ENCODE measurements at regions not wholly inside any gene's neighbourhood (a gene's known extent, or its start where the extent isn't known, plus 50 kb on each side); places are given as distances from the start of the nearest gene placed in this dataset.

GRCh38 chr4:20480165-20480947 lies 219.9 kb upstream of the PACRGL start:
- Histone ChIP-seq H3K27me3 (ENCODE audit: control insufficient read depth, insufficient read depth, low read length) (no peaks in the 10 kb centered on the region), H3K36me3 (replicated peaks; ENCODE audit: control insufficient read depth, insufficient read depth, low read length) (no peaks in the 10 kb centered on the region), H3K4me3 (ENCODE audit: insufficient read depth, low read depth, low read length) (no peak overlapping the region)
- no peak for DNase-seq

- no peak overlapping the region for H3K4me3 ChIP-seq (ENCODE audit: insufficient read depth, low read depth, low read length)
- DNase-seq, result no peak
- H3K27me3 ChIP-seq (ENCODE audit: control insufficient read depth, insufficient read depth, low read length), result no peaks in the 10 kb centered on the region
- H3K36me3 ChIP-seq (replicated peaks; ENCODE audit: control insufficient read depth, insufficient read depth, low read length), result no peaks in the 10 kb centered on the region
These were observed 216.8 kb upstream of the PACRGL start for GRCh38 chr4:20483416-20483815.

- Histone ChIP-seq H3K4me3 (ENCODE audit: insufficient read depth, low read depth, low read length) (no peak overlapping the region), H3K36me3 (replicated peaks; ENCODE audit: control insufficient read depth, insufficient read depth, low read length) (no peaks in the 10 kb centered on the region), H3K27me3 (ENCODE audit: control insufficient read depth, insufficient read depth, low read length) (no peaks in the 10 kb centered on the region)
- no peak for DNase-seq
These were observed 213.8 kb upstream of the PACRGL start for GRCh38 chr4:20486433-20486832.

GRCh38 chr4:20487446-20487845 lies 212.8 kb upstream of the PACRGL start:
- no peaks in the 10 kb centered on the region for H3K27me3 ChIP-seq (ENCODE audit: control insufficient read depth, insufficient read depth, low read length)
- H3K36me3 ChIP-seq (replicated peaks; ENCODE audit: control insufficient read depth, insufficient read depth, low read length), result no peaks in the 10 kb centered on the region
- no peak overlapping the region for H3K4me3 ChIP-seq (ENCODE audit: insufficient read depth, low read depth, low read length)
- DNase-seq, result no peak

GRCh38 chr4:20487852-20488251 lies 212.4 kb upstream of the PACRGL start:
- no peak for DNase-seq
- H3K36me3 ChIP-seq (replicated peaks; ENCODE audit: control insufficient read depth, insufficient read depth, low read length), result no peaks in the 10 kb centered on the region
- no peaks in the 10 kb centered on the region for H3K27me3 ChIP-seq (ENCODE audit: control insufficient read depth, insufficient read depth, low read length)
- H3K4me3 ChIP-seq (ENCODE audit: insufficient read depth, low read depth, low read length), result no peak overlapping the region

- peak; percentile 8 for DNase-seq
- Histone ChIP-seq H3K36me3 (replicated peaks; ENCODE audit: control insufficient read depth, insufficient read depth, low read length) (no peaks in the 10 kb centered on the region), H3K27me3 (ENCODE audit: control insufficient read depth, insufficient read depth, low read length) (no peaks in the 10 kb centered on the region), H3K4me3 (ENCODE audit: insufficient read depth, low read depth, low read length) (no peak overlapping the region)
These were observed 209.5 kb upstream of the PACRGL start for GRCh38 chr4:20490734-20491133.

GRCh38 chr4:20493761-20494353 lies 206.4 kb upstream of the PACRGL start:
- no peak for DNase-seq
- no peaks in the 10 kb centered on the region for H3K27me3 ChIP-seq (ENCODE audit: control insufficient read depth, insufficient read depth, low read length)
- H3K4me3 ChIP-seq (ENCODE audit: insufficient read depth, low read depth, low read length), result no peak overlapping the region
- H3K36me3 ChIP-seq (replicated peaks; ENCODE audit: control insufficient read depth, insufficient read depth, low read length), result no peaks in the 10 kb centered on the region

GRCh38 chr4:20496068-20496467 lies 204.2 kb upstream of the PACRGL start:
- H3K36me3 ChIP-seq (replicated peaks; ENCODE audit: control insufficient read depth, insufficient read depth, low read length), result no peaks in the 10 kb centered on the region
- DNase-seq, result no peak
- no peaks in the 10 kb centered on the region for H3K27me3 ChIP-seq (ENCODE audit: control insufficient read depth, insufficient read depth, low read length)
- no peak overlapping the region for H3K4me3 ChIP-seq (ENCODE audit: insufficient read depth, low read depth, low read length)

- H3K36me3 ChIP-seq (replicated peaks; ENCODE audit: control insufficient read depth, insufficient read depth, low read length), result no peaks in the 10 kb centered on the region
- no peaks in the 10 kb centered on the region for H3K27me3 ChIP-seq (ENCODE audit: control insufficient read depth, insufficient read depth, low read length)
- DNase-seq, result no peak
- H3K4me3 ChIP-seq (ENCODE audit: insufficient read depth, low read depth, low read length), result no peak overlapping the region
These were observed 196.1 kb upstream of the PACRGL start for GRCh38 chr4:20504146-20504545.

GRCh38 chr4:20505927-20506326 lies 194.3 kb upstream of the PACRGL start:
- no peak for DNase-seq
- H3K27me3 ChIP-seq (ENCODE audit: control insufficient read depth, insufficient read depth, low read length), result no peaks in the 10 kb centered on the region
- no peaks in the 10 kb centered on the region for H3K36me3 ChIP-seq (replicated peaks; ENCODE audit: control insufficient read depth, insufficient read depth, low read length)
- H3K4me3 ChIP-seq (ENCODE audit: insufficient read depth, low read depth, low read length), result no peak overlapping the region

GRCh38 chr4:20506827-20507226 lies 193.4 kb upstream of the PACRGL start:
- DNase-seq, result no peak
- Histone ChIP-seq H3K36me3 (replicated peaks; ENCODE audit: control insufficient read depth, insufficient read depth, low read length) (no peaks in the 10 kb centered on the region), H3K4me3 (ENCODE audit: insufficient read depth, low read depth, low read length) (no peak overlapping the region), H3K27me3 (ENCODE audit: control insufficient read depth, insufficient read depth, low read length) (no peaks in the 10 kb centered on the region)

GRCh38 chr4:20509315-20509714 lies 190.9 kb upstream of the PACRGL start:
- no peak for DNase-seq
- H3K27me3 ChIP-seq (ENCODE audit: control insufficient read depth, insufficient read depth, low read length), result no peaks in the 10 kb centered on the region

GRCh38 chr4:20512033-20512792 lies 188.0 kb upstream of the PACRGL start:
- no peaks in the 10 kb centered on the region for H3K36me3 ChIP-seq (replicated peaks; ENCODE audit: control insufficient read depth, insufficient read depth, low read length)
- DNase-seq, result no peak
- H3K27me3 ChIP-seq (ENCODE audit: control insufficient read depth, insufficient read depth, low read length), result no peaks in the 10 kb centered on the region
- H3K4me3 ChIP-seq (ENCODE audit: insufficient read depth, low read depth, low read length), result no peak overlapping the region

More at GRCh38 chr4:20509315-20509714, 190.9 kb upstream of the PACRGL start:
- H3K4me3 ChIP-seq (ENCODE audit: insufficient read depth, low read depth, low read length), result no peak overlapping the region
- H3K36me3 ChIP-seq (replicated peaks; ENCODE audit: control insufficient read depth, insufficient read depth, low read length), result no peaks in the 10 kb centered on the region

GRCh38 chr4:20512985-20513384 lies 187.3 kb upstream of the PACRGL start:
- Histone ChIP-seq H3K4me3 (ENCODE audit: insufficient read depth, low read depth, low read length) (no peak overlapping the region), H3K36me3 (replicated peaks; ENCODE audit: control insufficient read depth, insufficient read depth, low read length) (no peaks in the 10 kb centered on the region), H3K27me3 (ENCODE audit: control insufficient read depth, insufficient read depth, low read length) (no peaks in the 10 kb centered on the region)
- no peak for DNase-seq

GRCh38 chr4:20520901-20521300 lies 179.4 kb upstream of the PACRGL start:
- no peak for DNase-seq
- Histone ChIP-seq H3K36me3 (replicated peaks; ENCODE audit: control insufficient read depth, insufficient read depth, low read length) (no peaks in the 10 kb centered on the region), H3K4me3 (ENCODE audit: insufficient read depth, low read depth, low read length) (no peak overlapping the region), H3K27me3 (ENCODE audit: control insufficient read depth, insufficient read depth, low read length) (no peaks in the 10 kb centered on the region)
